Upper lobe of left lung (tissue), 6 donors: ENCODE measurements at regions not wholly inside any gene's neighbourhood (a gene's known extent, or its start where the extent isn't known, plus 50 kb on each side); places are given as distances from the start of the nearest gene placed in this dataset.
"Not testable (repeated sequence)": the region's sequence is repeated elsewhere in the genome, so short reads cannot be mapped to it uniquely, and the experiment has no call there.

Experiments used
- ATAC-seq, 2 donors: fragments of 200-7000 bp; cut with Tn5 transposase; one replicate each; pipeline ENCODE4 v1.9.1; 2022; ENCODE audit warnings: mild to moderate bottlenecking in 2 of 2, moderate library complexity in 2 of 2; ENCODE audit not compliant: low FRiP score in 2 of 2
- DNase-seq, 2 donors: peaks; one replicate each; pipeline ENCODE4 v3.0.0-alpha.2; 2019 to 2020
- H3K27ac ChIP-seq, 4 donors: fragments of 200-600 bp; sonication (generic); one replicate each; pipeline ENCODE4 v1.5.1; 2016 to 2019
- H3K27me3 ChIP-seq, 4 donors: fragments of 200-600 bp; sonication (generic); one replicate each; pipeline ENCODE4 v1.5.1; 2017 to 2019
- H3K36me3 ChIP-seq, 4 donors: fragments of 200-600 bp; sonication (generic); one replicate each; pipeline ENCODE4 v1.5.1; 2016 to 2019
- H3K4me1 ChIP-seq, 4 donors: fragments of 200-600 bp; sonication (generic); one replicate each; pipeline ENCODE4 v1.5.1; 2018 to 2019
- H3K4me3 ChIP-seq, 4 donors: fragments of 200-600 bp; sonication (generic); one replicate each; pipeline ENCODE4 v1.5.1; 2017 to 2019; ENCODE audit warnings: mild to moderate bottlenecking in 2 of 4, moderate library complexity in 1 of 4
- H3K9me3 ChIP-seq, 4 donors: fragments of 200-600 bp; sonication (generic); one replicate each; pipeline ENCODE4 v1.5.1; 2018 to 2019
- EP300 ChIP-seq, 4 donors: sonication (generic); formaldehyde crosslinking; IDR thresholded peaks; one replicate each; pipeline ENCODE4 v1.5.1; 2017; ENCODE audit warnings: antibody characterized with exemption in 4 of 4, control low read depth in 2 of 4
- POLR2A ChIP-seq, 4 donors: fragments of 450-650 bp; IDR thresholded peaks; one replicate each; pipeline ENCODE4 v1.5.1; 2016 to 2017; ENCODE audit warnings: antibody characterized with exemption in 4 of 4, mild to moderate bottlenecking in 2 of 4
- POLR2AphosphoS5 ChIP-seq, 2 donors: sonication (generic); formaldehyde crosslinking; IDR thresholded peaks; one replicate each; pipeline ENCODE4 v1.5.1; 2017; ENCODE audit warnings: antibody characterized with exemption in 2 of 2
- WGBS, 2 donors: methylation state at CpG; one replicate each; pipeline ENCODE4 v1.1.5; 2017 to 2018; 5-methylcytosine and 5-hydroxymethylcytosine counted together
- TF ChIP-seq, protein P1 (sequence below), 6 experiments: fragments of 450-650 bp in 4 of 6; fragments of 200-600 bp in 2 of 6; sonication (generic) in 2 of 6; IDR thresholded peaks; one replicate each; pipeline ENCODE4 v1.5.1; 2016 to 2019; ENCODE audit warnings: antibody characterized with exemption in 6 of 6
- donor health status: DM: no; HTN: no; CAD: no; lungs with moderate emphysema.
- donor health status: DM: no; HTN: yes; CAD: no; lungs with severe emphysema.

DNA sequence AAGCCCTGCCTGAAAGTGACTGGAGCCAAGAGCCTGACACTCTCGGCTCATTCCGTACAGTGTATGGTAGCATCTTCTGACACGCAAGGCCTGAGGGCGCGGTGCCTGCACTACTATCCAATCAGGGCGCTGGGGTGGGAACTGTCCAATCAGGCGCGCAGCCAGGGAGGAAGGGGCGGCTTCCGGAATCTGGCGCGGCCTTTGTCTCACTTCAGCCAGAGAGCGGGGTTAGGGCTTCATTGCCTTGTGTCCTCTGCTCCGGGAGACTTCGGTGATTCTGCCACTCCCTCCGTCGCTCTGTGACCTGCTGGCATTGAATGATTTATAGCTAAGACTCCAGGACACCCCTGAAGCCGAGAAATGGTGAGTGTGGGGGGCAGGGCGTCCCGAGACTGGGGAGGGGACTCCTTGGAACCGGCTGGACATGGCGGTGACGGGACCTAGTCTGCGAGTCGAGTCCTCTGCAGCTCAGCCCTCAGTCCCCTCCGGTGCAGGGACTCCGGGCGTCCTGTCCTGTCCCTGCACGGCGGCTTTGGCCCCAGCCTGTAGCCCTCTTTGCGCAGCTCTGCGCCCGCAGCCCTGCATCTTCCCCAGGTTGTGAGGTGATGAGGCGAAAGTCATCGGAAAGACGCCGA, 183.4 kb downstream of the LIPI start:
- DNase-seq, result peak; percentile 86 to 90
- peaks cover 0 to 11% (median 0%) of the 10 kb centered on the region in 4 donors for H3K4me1 ChIP-seq
- peak; percentile 97 to 99 for ATAC-seq
- TF ChIP-seq POLR2AphosphoS5 (IDR thresholded peaks at IDR 0.05), result peak in 1 of 2 donors; percentile 20
- peak overlapping the region in 1 of 4 donors; percentile 43 for H3K27ac ChIP-seq
- H3K9me3 ChIP-seq, H3K36me3 ChIP-seq, H3K27me3 ChIP-seq: not testable (repeated sequence)
- 2% methylated on average over 11 to 17 of the region's 37 CpGs for WGBS, 2 donors
- peak overlapping the region; percentile 41 to 59 (median 50) for H3K4me3 ChIP-seq

DNA sequence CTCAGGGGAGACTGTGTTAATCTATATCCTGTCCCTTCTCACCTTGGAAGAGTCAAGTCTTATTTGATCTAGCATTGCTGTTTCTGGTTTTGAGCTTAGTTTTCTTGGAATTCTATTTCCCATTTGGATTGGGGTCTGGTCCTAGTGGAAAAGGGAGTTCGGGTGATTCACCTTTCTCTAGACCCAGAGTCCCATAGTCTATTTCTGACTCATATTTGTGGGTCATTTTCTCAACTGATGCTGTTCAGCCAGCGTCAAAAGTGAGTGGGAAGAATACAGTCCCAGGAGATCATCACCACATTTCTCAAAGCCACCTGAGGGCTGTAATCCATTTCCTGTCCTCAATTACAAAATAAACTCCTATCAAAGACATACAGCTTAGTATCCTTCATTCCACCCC, 190.6 kb downstream of the LIPI start:
- not testable (repeated sequence) for H3K27me3 ChIP-seq, H3K27ac ChIP-seq, ATAC-seq, H3K4me3 ChIP-seq, H3K9me3 ChIP-seq, DNase-seq, H3K4me1 ChIP-seq, H3K36me3 ChIP-seq
- WGBS, 2 donors, result 43 to 71% methylated on average over 2 of the region's 2 CpGs

DNA sequence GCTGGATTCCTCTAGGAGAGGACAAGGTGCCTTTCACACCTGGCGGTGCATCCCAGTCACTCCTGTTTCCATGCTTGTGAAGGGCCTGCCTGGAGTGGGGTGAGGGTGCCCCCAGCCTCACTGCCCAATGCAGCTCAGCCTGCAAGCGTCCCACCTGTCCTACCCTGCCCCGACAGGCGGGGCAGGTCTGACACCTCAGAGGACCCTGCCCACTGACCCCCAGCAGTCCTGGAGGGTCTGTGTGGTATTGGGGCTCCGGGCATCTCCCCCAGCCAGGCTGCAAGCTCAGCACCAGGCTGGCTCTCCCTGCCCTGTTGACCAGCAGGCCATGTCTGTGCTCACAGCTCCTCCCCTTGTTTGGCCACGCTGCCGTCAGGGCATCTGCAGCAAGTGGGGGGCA, 194.9 kb downstream of the LIPI start:
- H3K36me3 ChIP-seq, H3K27me3 ChIP-seq, H3K4me3 ChIP-seq, H3K4me1 ChIP-seq, ATAC-seq, H3K27ac ChIP-seq, H3K9me3 ChIP-seq: not testable (repeated sequence)
- WGBS, 2 donors, result 90% methylated on average over 5 of the region's 7 CpGs; no CpG with 5 or more reads in 1 of the 2 donors
- DNase-seq, result peak in 1 of 2 donors; percentile 69

DNA sequence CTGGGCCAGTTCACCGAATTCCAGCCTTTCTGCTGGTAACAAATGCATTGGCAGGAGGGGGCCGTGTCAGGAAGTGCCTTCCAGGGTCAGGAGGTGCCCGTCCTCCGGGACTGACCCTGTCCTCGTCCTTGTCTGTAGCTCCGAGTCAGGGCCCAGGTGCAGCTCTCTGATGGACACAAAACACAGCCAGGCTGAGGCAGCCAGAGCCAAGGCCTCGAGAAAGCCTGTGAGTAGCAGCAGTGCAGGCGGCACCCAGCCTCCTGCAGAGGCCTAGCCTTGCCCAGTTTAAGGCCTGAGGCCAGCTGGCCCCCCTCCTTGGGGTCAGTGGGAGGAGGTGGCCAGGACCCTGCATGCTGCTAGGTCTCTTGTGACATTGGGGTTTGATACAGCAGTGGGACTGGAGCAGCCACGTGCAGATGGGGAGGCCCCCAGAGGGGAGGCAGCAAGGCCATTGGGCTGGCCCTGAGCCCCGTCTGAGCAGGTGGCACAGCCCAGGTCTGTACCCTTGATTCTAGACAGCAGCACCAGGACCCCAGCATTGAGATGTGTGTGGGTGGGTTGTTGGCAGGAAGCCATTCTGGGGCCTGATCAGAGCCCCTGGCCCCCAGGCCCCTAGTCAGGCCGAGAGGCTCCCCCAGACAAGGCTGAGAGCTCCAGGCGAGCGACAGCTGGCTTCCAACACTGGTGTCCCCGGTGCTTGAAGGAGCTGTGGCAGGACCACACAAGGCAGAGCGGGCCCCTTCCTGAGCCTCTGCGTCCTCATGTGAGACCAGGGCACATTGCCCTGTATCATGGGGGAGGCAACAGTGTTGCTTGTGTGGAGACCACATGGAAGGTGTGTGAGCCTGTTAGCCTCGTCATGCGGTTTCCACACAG, 196.9 kb downstream of the LIPI start:
- H3K27me3 ChIP-seq, ATAC-seq, H3K27ac ChIP-seq, H3K4me1 ChIP-seq, H3K9me3 ChIP-seq, H3K4me3 ChIP-seq, H3K36me3 ChIP-seq: not testable (repeated sequence)
- DNase-seq, result peak in 1 of 2 donors; percentile 50
- WGBS, 2 donors, result 60 to 85% methylated on average over 1 to 9 of the region's 18 CpGs

DNA sequence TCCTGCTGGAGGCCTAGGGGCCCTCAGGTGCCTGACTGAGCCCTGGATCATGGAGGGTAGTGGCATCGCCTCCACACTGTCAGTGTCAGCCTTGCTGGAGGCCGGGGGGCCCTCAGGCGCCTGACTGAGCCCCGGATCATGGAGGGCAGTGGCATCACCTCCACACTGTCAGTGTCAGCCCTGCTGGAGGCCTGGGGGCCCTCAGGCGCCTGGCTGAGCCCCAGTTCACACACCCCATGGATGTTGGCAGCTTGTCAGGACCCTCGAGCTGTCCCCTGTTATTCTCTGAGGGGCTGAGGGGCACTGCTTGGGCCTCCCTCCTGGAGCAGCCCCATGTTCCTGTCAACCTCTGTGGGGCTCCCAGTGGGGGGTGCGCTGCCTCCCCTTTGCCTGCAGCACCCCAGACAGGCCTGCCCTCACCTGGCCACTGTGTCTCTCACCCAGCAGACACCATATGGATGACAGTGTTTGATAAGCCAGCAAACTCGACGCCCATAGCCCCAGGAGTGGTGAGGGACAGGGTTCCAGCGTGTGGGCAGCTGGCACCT, 197.6 kb downstream of the LIPI start:
- Histone ChIP-seq H3K27me3 (no peaks in the 10 kb centered on the region), H3K4me3 (no peak overlapping the region), H3K36me3 (no peaks in the 10 kb centered on the region), H3K9me3 (no peaks in the 10 kb centered on the region), H3K4me1 (no peaks in the 10 kb centered on the region), H3K27ac (no peak overlapping the region)
- ATAC-seq, result no peak
- 78% methylated on average over 5 of the region's 10 CpGs; no CpG with 5 or more reads in 1 of the 2 donors for WGBS, 2 donors
- peak in 1 of 2 donors; percentile 66 for DNase-seq
- TF ChIP-seq POLR2AphosphoS5 (IDR thresholded peaks at IDR 0.05) (no peak), EP300 (IDR thresholded peaks at IDR 0.05) (no peak), POLR2A (IDR thresholded peaks at IDR 0.05) (no peak)
- TF ChIP-seq, protein P1, sequence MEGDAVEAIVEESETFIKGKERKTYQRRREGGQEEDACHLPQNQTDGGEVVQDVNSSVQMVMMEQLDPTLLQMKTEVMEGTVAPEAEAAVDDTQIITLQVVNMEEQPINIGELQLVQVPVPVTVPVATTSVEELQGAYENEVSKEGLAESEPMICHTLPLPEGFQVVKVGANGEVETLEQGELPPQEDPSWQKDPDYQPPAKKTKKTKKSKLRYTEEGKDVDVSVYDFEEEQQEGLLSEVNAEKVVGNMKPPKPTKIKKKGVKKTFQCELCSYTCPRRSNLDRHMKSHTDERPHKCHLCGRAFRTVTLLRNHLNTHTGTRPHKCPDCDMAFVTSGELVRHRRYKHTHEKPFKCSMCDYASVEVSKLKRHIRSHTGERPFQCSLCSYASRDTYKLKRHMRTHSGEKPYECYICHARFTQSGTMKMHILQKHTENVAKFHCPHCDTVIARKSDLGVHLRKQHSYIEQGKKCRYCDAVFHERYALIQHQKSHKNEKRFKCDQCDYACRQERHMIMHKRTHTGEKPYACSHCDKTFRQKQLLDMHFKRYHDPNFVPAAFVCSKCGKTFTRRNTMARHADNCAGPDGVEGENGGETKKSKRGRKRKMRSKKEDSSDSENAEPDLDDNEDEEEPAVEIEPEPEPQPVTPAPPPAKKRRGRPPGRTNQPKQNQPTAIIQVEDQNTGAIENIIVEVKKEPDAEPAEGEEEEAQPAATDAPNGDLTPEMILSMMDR (IDR thresholded peaks at IDR 0.05), result no peak

DNA sequence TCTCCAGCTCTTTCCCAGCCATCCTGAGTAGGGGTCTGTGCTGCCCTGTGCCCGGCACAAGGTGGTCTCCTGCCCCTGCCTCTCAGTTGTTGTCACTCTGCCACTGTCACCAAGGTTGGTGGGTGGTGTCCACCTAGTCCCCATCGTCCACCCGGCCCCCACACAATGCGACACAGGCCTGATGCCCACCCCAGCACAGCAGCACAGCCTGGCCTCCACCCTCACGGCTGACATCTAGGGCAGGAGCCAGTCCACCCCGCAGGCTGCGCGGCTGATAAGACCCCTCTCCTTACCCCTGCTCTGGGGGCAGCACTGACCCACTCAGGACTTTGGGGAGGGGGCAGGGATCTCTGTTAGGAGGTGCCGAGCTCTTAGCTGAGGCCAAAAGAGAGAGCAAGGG, 198.3 kb downstream of the LIPI start:
- TF ChIP-seq POLR2AphosphoS5 (IDR thresholded peaks at IDR 0.05) (no peak), EP300 (IDR thresholded peaks at IDR 0.05) (no peak), POLR2A (IDR thresholded peaks at IDR 0.05) (no peak)
- Histone ChIP-seq H3K4me3 (no peak overlapping the region), H3K9me3 (no peaks in the 10 kb centered on the region), H3K4me1 (no peaks in the 10 kb centered on the region), H3K27ac (no peak overlapping the region), H3K36me3 (no peaks in the 10 kb centered on the region), H3K27me3 (no peaks in the 10 kb centered on the region)
- DNase-seq, result peak in 1 of 2 donors; percentile 53
- 92 to 100% methylated on average over 1 to 9 of the region's 9 CpGs for WGBS, 2 donors
- ATAC-seq, result no peak

DNA sequence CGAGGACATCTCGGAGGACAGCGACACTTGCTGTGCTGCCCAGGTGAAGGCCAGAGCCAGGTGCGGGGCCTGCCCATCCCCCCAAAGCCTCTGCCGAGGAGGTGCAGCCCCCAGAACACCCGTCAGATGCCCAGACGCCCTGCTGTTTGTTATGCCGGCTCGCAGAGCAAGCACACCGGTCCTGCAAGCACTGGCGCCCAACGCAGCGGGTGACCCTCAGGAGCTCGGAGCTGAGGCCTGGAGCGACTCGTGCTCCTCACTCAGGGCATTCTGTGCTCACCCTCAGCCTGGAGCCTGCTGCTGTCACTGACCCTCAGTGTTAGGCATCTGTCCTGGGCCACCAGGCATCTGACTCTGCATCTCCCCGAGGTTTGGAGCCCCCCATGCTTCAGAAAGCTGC, 199.0 kb downstream of the LIPI start:
- ATAC-seq, H3K9me3 ChIP-seq, H3K4me1 ChIP-seq, H3K36me3 ChIP-seq, H3K27ac ChIP-seq, H3K27me3 ChIP-seq, H3K4me3 ChIP-seq: not testable (repeated sequence)
- DNase-seq, result peak in 1 of 2 donors; percentile 60
- WGBS, 2 donors, result 80 to 95% methylated on average over 7 to 11 of the region's 17 CpGs

DNA sequence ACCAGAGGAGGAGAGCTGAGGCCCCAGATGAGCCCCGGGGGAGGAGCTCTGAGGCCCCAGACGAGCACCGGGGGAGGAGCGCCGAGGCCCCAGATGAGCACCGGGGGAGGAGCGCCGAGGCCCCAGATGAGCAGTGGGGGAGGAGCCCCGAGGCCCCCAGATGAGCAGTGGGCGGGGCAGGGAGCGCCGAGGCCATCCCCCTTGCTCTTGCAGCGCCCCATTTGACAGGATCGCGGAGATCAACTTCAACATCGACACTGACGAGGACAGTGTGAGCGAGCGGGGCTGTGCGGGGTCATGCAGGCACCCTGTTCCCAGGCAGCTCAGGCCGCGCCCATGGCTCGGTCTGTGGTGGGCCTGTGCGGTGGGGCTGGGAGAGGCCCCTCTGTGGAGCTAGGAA, 199.6 kb downstream of the LIPI start:
- not testable (repeated sequence) for H3K4me1 ChIP-seq, ATAC-seq, H3K9me3 ChIP-seq, H3K27ac ChIP-seq, H3K36me3 ChIP-seq, H3K4me3 ChIP-seq, H3K27me3 ChIP-seq
- peak in 1 of 2 donors; percentile 81 for DNase-seq
- 93% methylated on average over 3 to 14 of the region's 24 CpGs for WGBS, 2 donors
